OCI-LY1 (cell line): ENCODE measurements at regions not wholly inside any gene's neighbourhood (a gene's known extent, or its start where the extent isn't known, plus 50 kb on each side); places are given as distances from the start of the nearest gene placed in this dataset.

ENCODE experiments used
- CTCF ChIP-seq: fragments of 200-600 bp; sonication (generic), shearing (Covaris generic); IDR thresholded peaks from 2 replicates; pipeline ENCODE4 v1.5.1; 2017; ENCODE audit warnings: mild to moderate bottlenecking, antibody characterized with exemption, low read length, moderate library complexity, mixed read lengths
- EZH2 ChIP-seq: fragments of 200-600 bp; sonication (generic), shearing (Covaris generic); IDR thresholded peaks from 2 replicates; pipeline ENCODE4 v1.8.0; 2017; ENCODE audit warnings: borderline replicate concordance, mixed run types, mild to moderate bottlenecking, antibody characterized with exemption, low read length, moderate library complexity, mixed read lengths

- TF ChIP-seq EZH2, result no peak
- TF ChIP-seq CTCF, result no peak
These were observed 69.3 kb upstream of the PHYHIPL start for GRCh38 chr10:59107147-59107546.
